ENCODE measurements at regions not wholly inside any gene's neighbourhood (a gene's known extent, or its start where the extent isn't known, plus 50 kb on each side); places are given as distances from the start of the nearest gene placed in this dataset.

- TF ChIP-seq CTCF (IDR thresholded peaks at IDR 0.05; ENCODE audit: unreplicated experiment): no peak
- Mint-ChIP-seq H3K36me3 (no peaks in the 10 kb centered on the region), H3K9me3 (peaks cover 3% of the 10 kb centered on the region), H3K4me1 (peaks cover 15% of the 10 kb centered on the region), H3K4me3 (no peak overlapping the region), H3K27ac (no peak overlapping the region), H3K27me3 (ENCODE audit: low read depth) (peaks cover 82% of the 10 kb centered on the region)
- no peak for DNase-seq (ENCODE audit: low spot score in 2 of 2, unreplicated experiment in 2 of 2)
Observed at GRCh38 chr20:46797206-46797605, 87.8 kb downstream of the SLC2A10 start.

DNA sequence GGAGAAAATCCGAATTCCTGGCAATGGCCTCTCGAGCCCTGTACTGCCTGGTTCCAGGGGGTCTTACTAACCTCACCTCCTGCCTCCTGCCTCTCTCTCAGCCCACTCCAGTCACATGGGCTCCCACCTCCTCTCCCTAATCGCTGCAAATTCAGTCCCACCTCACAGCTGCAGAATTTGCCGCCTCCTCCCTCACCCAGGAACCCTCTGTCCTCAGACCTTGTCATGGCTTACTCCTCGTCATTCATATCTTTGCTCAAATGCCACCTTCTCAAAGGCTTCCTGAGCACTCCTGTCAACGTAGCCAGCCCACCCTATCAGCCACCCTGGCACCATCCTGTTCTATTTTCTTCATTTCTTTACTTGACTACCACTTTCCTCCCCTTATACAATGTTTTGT lies 89.0 kb downstream of the SLC2A10 start:
- no peak overlapping the region for H3K4me3 Mint-ChIP-seq
- DNase-seq (ENCODE audit: low spot score in 2 of 2, unreplicated experiment in 2 of 2): no peak
- H3K27ac Mint-ChIP-seq: no peak overlapping the region
- H3K36me3 Mint-ChIP-seq: no peaks in the 10 kb centered on the region
- peaks cover 82% of the 10 kb centered on the region for H3K27me3 Mint-ChIP-seq (ENCODE audit: low read depth)
- no peak for TF ChIP-seq CTCF (IDR thresholded peaks at IDR 0.05; ENCODE audit: unreplicated experiment)
- peaks cover 3% of the 10 kb centered on the region for H3K9me3 Mint-ChIP-seq
- peaks cover 23% of the 10 kb centered on the region for H3K4me1 Mint-ChIP-seq

GRCh38 chr20:46799781-46800408 lies 90.4 kb downstream of the SLC2A10 start:
- Mint-ChIP-seq H3K27me3 (ENCODE audit: low read depth) (peaks cover 80% of the 10 kb centered on the region), H3K4me3 (no peak overlapping the region), H3K4me1 (peaks cover 23% of the 10 kb centered on the region), H3K27ac (no peak overlapping the region), H3K9me3 (peaks cover 3% of the 10 kb centered on the region), H3K36me3 (no peaks in the 10 kb centered on the region)
- no peak for TF ChIP-seq CTCF (IDR thresholded peaks at IDR 0.05; ENCODE audit: unreplicated experiment)
- no peak for DNase-seq (ENCODE audit: low spot score in 2 of 2, unreplicated experiment in 2 of 2)

- Mint-ChIP-seq H3K27ac (no peak overlapping the region), H3K36me3 (no peaks in the 10 kb centered on the region), H3K9me3 (peaks cover 3% of the 10 kb centered on the region), H3K4me3 (no peak overlapping the region), H3K27me3 (ENCODE audit: low read depth) (peaks cover 81% of the 10 kb centered on the region), H3K4me1 (peaks cover 23% of the 10 kb centered on the region)
- DNase-seq (ENCODE audit: low spot score in 2 of 2, unreplicated experiment in 2 of 2): no peak
- TF ChIP-seq CTCF (IDR thresholded peaks at IDR 0.05; ENCODE audit: unreplicated experiment): no peak
Observed at GRCh38 chr20:46800409-46800804, 91.0 kb downstream of the SLC2A10 start.

DNA sequence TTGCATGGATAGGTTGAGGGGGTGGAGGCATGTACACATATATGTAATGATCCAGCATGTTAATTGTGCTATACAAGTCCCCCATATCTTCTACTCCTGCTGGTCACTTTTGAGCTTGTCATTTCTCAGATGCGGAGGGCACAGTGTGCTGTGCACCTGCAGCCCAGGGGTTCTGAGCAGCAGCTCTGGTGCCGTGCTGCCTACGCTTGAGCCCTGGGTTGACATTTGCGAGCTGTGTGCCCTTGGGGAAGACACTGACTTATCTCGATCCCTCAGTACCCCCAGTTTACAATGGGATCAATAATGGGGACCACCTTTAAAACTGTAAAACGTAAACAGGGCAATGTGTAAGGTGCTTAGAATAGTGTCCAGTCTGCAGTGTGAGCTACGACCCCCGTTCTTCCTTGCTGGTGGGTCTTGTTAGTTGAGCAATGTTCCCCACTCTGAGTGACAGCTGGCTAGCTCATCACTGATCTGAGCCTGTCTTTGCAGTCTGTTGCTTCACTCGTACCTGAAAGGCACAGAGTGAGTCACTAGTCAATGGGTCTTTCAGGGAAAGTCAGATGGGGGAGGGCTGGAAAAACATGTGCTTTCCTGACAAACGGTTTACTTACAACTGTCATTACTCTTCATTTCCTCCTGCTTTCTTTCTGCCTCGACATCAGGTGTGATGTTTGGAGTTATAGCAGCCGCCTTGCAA lies 91.7 kb downstream of the SLC2A10 start:
- no peak overlapping the region for H3K27ac Mint-ChIP-seq
- no peak overlapping the region for H3K4me3 Mint-ChIP-seq
- no peak for TF ChIP-seq CTCF (IDR thresholded peaks at IDR 0.05; ENCODE audit: unreplicated experiment)
- H3K4me1 Mint-ChIP-seq: peaks cover 23% of the 10 kb centered on the region
- no peak for DNase-seq (ENCODE audit: low spot score in 2 of 2, unreplicated experiment in 2 of 2)
- peaks cover 3% of the 10 kb centered on the region for H3K9me3 Mint-ChIP-seq
- H3K27me3 Mint-ChIP-seq (ENCODE audit: low read depth): peaks cover 87% of the 10 kb centered on the region
- H3K36me3 Mint-ChIP-seq: no peaks in the 10 kb centered on the region

Data from mesothelial cell of epicardium (in vitro differentiated cells).